PC-3 (cell line): ENCODE measurements at regions not wholly inside any gene's neighbourhood (a gene's known extent, or its start where the extent isn't known, plus 50 kb on each side); places are given as distances from the start of the nearest gene placed in this dataset.

Experiments used
- EZH2phosphoT487 ChIP-seq: fragments of 300-600 bp; sonication (generic); IDR thresholded peaks from 2 replicates; pipeline ENCODE4 v1.6.1; 2018; ENCODE audit warnings: mild to moderate bottlenecking, antibody characterized with exemption, low read length, borderline replicate concordance
- TF ChIP-seq, protein P1 (sequence below): fragments of 300-600 bp; sonication (generic); conservative IDR thresholded peaks from 2 replicates; pipeline ENCODE4 v1.5.1; 2017; ENCODE audit warnings: antibody characterized with exemption, low read depth, mild to moderate bottlenecking, low read length

GRCh38 chr4:11230866-11231265 is 197.8 kb downstream of the HS3ST1 start:
- TF ChIP-seq, protein P1, sequence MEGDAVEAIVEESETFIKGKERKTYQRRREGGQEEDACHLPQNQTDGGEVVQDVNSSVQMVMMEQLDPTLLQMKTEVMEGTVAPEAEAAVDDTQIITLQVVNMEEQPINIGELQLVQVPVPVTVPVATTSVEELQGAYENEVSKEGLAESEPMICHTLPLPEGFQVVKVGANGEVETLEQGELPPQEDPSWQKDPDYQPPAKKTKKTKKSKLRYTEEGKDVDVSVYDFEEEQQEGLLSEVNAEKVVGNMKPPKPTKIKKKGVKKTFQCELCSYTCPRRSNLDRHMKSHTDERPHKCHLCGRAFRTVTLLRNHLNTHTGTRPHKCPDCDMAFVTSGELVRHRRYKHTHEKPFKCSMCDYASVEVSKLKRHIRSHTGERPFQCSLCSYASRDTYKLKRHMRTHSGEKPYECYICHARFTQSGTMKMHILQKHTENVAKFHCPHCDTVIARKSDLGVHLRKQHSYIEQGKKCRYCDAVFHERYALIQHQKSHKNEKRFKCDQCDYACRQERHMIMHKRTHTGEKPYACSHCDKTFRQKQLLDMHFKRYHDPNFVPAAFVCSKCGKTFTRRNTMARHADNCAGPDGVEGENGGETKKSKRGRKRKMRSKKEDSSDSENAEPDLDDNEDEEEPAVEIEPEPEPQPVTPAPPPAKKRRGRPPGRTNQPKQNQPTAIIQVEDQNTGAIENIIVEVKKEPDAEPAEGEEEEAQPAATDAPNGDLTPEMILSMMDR: no peak
- TF ChIP-seq EZH2phosphoT487: no peak
